ENCODE measurements at regions not wholly inside any gene's neighbourhood (a gene's known extent, or its start where the extent isn't known, plus 50 kb on each side); places are given as distances from the start of the nearest gene placed in this dataset.

- no peak for DNase-seq
Observed at GRCh38 chr10:4095166-4095917, 310.3 kb upstream of the KLF6 start.

DNA sequence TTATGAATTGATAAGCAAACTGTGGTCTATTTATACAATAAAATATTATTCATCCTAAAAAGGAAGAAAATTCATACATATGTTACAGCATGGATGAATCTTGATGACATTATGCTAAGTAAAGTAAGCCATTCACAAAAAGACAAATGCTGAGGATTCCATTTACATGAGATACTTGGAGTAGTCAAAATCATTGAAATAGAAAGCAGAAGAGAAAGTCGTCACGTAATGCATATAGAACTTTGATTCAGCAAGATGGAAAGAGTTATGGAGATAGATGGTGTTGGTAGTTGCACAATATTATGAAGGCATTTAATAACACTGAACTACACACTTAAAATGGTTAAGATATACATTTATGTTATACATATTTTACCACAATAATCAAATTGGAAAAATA is 309.7 kb upstream of the KLF6 start:
- no peak for DNase-seq

GRCh38 chr10:4093438-4093837 is 308.4 kb upstream of the KLF6 start:
- DNase-seq = no peak

DNA sequence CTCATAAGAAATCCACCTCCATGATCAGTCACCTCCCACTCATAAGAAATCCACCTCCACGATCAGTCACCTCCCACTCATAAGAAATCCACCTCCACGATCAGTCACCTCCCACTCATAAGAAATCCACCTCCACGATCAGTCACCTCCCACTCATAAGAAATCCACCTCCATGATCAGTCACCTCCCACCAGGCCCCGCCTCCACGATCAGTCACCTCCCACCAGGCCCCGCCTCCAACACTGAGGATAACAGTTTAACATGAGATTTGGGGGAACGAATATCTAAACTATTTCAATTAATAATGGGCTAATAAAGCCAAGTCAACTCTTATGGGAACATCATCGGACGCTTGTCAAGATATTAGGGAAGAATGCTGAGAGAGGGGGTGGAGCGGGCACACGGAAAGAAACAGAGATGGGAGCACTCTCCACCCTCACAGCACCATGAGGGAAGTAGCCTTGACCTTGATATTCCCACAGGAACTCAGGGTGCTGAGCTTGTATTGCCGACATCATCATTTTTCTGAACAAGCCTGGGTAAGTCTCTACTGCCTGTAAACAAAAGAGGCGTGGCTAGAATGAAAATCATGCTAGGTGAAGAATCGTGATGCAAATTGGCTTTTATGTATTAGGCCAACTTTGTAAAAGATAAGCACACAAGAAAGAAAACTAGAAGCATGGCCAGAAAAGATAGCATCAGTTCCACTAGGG is 303.5 kb upstream of the KLF6 start:
- DNase-seq = no peak

- DNase-seq = no peak
Observed at GRCh38 chr10:4086131-4086898, 301.3 kb upstream of the KLF6 start.

DNA sequence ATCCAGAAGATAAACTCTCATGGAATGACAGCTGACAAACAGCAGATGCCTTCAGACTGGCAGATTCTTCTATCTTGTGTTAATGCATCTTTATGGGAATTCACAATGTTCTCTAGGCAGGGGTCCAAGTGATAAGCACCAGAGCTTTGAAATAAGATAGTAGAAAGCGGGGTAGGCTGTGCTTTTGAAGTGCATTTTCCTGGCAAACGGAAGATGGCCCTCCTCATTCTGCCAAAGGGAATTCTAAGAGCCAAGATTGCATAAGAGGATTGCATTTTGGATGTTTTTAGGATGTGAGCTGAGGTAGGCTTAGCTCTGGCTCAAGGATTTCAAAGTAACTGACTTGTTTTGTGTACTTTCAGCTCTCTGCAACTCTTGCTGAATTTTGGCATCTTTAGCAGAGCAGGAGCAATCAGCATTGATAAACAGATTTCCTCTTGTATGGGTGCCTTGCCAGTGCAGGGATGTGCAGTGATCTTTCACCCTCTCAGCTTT is 298.5 kb upstream of the KLF6 start:
- no peak for DNase-seq

- no peak for DNase-seq
Observed at GRCh38 chr10:4082861-4083260, 297.9 kb upstream of the KLF6 start.

DNA sequence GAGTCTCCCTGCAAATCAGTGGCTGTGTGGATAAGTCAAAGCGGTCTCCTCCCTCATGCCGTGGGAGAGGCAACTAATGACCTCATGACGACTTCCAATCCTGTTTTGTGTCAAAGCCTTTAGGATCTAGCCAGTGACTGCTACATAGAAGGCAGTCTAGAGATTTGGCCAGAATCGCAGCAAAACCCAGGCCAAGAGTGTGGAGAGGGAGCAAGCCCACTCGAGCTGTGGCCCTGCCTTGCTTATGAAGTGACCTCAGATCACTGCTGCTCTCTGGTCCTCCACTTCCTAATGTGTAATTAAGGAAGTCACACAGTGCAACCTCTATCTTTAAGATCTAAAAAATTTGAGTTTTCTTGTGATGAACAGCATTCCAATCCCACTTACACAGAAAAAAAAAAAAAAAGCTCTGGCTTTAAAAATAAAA is 296.7 kb upstream of the KLF6 start:
- DNase-seq = peak; percentile 58

DNA sequence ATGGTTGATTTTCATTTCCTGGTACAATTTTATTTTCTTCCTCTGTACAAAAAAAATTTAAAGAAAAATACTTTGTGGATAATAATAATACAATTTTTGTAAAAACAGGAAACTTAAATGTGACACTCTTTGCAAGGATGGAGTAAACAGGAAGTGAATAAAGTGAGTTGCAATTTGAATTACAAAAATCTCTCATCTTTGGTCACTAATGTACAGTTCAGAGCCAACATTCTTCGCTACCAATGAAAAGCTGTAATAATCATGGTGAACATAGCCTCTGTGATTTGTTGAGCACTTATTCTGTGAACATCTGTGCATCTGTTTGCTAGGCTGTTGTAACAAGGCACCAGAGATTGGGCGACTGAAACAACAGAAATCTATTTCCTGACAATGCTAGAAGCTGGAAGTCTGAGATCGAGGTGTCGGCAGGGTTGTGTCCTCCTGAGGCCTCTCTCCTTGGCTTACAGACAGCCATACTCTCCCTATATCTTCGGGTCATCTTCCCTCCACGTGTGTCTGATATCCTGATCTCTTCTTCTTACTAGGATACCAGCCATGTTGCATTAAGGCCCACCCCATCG is 295.3 kb upstream of the KLF6 start:
- DNase-seq = no peak

DNA sequence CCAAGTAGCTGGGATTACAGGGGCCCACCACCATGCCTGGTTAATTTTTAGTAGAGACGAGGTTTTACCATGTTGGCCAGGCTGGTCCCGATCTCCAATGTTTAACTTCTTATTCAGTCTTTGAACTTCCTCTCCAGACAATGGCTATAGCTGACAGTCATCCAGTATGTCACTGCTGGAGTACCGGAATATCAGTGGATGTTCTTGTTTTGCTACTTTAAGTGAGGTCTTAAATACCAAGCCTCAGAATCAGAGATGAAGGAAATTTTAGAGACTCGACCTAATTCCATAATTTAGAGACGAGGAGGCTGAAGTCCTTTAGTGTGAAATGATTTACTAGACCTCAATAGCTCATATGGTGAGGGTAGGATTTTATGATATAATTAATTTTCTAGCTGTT is 294.8 kb upstream of the KLF6 start:
- no peak for DNase-seq

DNA sequence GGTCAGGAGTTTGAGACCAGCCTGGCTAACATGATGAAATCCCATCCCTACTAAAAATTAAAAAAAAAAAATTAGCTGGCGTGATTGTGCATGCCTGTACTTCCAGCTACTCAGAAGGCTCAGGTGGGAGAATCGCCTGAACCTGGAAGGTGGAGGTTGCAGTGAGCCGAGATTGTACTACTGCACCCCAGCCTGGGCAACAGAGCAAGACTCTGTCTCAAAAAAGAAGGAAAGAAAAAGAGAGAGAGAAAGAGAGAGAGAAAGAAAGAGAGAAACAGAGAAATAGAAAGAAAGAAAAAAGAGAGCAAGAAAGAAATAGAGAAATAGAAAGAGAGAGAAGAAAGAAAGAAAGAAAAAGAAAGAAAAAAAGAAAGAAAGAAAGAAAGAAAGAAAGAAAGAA is 292.8 kb upstream of the KLF6 start:
- no peak for DNase-seq

GRCh38 chr10:4076983-4077382 is 292.0 kb upstream of the KLF6 start:
- no peak for DNase-seq

- no peak for DNase-seq
Observed at GRCh38 chr10:4075443-4075842, 290.4 kb upstream of the KLF6 start.

DNA sequence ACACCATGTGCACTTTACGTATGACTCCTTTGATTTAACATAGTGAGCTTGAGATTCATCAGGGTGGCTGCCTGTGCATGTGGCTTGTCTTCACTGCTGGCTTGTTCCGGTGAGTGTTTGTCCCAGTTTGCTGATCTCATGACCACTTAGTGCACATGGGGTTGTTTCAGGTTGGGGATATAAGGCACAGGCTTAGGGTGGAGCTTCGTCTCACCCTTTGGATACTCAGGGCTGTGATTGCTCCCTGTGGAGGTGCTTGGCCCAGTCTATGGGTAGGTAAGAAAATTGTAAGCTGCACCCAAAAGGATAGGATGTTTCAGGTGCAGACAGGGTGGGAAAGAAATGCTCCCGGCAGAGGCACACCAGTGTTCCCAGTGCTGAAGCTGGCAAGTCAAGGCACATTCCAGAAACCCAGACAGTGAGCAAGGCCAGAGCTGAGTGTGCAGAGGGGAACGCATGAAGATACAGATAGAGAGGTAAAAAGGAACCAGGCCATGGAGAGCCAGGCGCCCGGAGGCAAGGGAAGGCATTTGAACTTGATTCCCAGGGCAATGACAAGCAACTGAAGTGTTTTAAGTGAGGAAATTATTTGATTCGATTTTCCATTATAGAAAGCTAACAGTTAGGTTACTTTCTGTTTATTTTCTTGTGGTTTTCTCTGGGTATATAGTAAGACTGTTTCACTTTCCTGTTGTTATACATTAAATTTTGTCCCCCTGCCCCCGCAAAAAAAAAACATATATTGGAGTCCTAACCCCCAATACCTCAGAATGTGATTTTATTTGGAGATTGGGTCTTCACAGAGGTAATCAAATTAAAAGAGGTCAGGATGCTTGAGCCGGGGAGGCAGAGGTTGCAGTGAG is 289.8 kb upstream of the KLF6 start:
- DNase-seq = no peak

GRCh38 chr10:4073912-4074311 is 288.9 kb upstream of the KLF6 start:
- DNase-seq = no peak

- no peak for DNase-seq
Observed at GRCh38 chr10:4070921-4071660, 286.1 kb upstream of the KLF6 start.

DNA sequence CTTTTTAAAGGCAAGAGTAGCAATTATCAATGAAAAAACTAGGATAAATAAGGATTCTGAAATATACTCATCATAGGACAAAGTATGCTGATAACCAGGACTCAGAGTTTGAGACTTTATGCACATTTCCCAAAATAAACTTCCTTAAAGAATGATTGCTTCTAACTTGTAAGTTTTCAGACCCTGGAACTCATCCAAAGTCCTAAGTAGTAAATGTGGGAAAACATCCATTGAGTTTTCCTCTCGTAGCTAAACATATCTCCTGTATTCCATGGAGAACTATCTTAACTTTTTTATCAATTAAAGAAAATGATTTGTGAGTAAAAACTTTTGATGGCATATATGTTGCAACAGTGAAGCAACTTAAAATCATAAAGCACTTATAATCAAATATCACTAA is 285.2 kb upstream of the KLF6 start:
- no peak for DNase-seq

DNA sequence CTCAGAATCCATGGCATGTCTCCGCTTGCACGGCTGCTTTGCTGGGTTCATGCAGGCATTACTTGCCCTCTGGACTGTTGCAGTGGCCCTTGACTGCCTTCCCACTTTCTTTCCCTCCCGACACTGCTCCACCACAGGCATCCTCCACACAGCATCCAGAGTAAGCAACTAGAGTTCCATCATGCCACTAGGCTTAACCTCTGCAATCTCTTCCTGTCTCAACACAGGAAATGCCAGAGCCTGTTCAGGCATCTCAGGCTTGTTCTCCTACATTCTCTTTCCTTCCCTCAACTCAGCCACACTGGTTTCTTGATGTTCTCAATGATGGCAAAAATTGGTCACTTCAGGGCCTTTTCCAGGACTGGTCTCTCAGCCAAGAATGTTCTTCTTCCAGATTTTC is 284.5 kb upstream of the KLF6 start:
- no peak for DNase-seq

DNA sequence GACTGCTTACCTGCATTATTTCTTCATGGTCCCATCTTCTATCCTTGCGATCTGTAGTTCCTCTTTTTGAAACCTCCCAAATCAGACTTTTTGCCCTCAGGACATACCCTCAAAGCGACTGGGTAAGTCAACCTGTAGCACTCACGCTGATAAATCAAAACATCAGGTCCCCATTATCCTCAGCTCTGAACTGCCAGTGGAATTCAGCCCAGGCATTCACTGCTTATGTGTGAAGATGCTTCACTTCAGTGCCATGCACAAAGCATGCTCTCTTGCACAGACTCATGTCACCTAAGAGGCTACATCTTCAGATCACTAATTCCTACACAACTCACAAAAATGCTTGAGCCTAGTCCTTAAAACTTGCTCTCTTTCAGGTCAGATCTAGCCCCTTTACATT is 283.6 kb upstream of the KLF6 start:
- no peak for DNase-seq

GRCh38 chr10:4067931-4068561 is 283.0 kb upstream of the KLF6 start:
- no peak for DNase-seq

GRCh38 chr10:4067531-4067930 is 282.5 kb upstream of the KLF6 start:
- no peak for DNase-seq

Data from femur (tissue), 1 donor.